IPS DF 6.9 (cell line): ENCODE measurements at regions not wholly inside any gene's neighbourhood (a gene's known extent, or its start where the extent isn't known, plus 50 kb on each side); places are given as distances from the start of the nearest gene placed in this dataset.

Source experiments
- DNase-seq: peaks from one replicate; pipeline ENCODE4 v3.0.0-alpha.2; 2013; ENCODE audit warnings: low read depth, low spot score
- H3K27ac ChIP-seq: one replicate; pipeline ENCODE4 v1.5.1; 2013; ENCODE audit warnings: low read length, control low read depth
- H3K27me3 ChIP-seq: 2 replicates; pipeline ENCODE4 v1.6.1; 2013; ENCODE audit warnings: mild to moderate bottlenecking, low read length; ENCODE audit not compliant: control insufficient read depth, insufficient read depth
- H3K36me3 ChIP-seq: 2 replicates; pipeline ENCODE4 v1.6.1; 2013; ENCODE audit warnings: low read length; ENCODE audit not compliant: control insufficient read depth, insufficient read depth
- H3K4me1 ChIP-seq: 2 replicates; pipeline ENCODE4 v1.6.1; 2013; ENCODE audit warnings: low read length; ENCODE audit not compliant: control insufficient read depth, insufficient read depth
- H3K4me3 ChIP-seq: 2 replicates; pipeline ENCODE4 v1.5.1; 2013; ENCODE audit warnings: mild to moderate bottlenecking, low read length
- H3K9me3 ChIP-seq: 2 replicates; pipeline ENCODE4 v1.6.1; 2013; ENCODE audit warnings: low read length, inconsistent platforms; ENCODE audit not compliant: control insufficient read depth, insufficient read depth
- WGBS: extraction: QIAGEN DNeasy Blood & Tissue Kit; methylation state at CpG from one replicate; pipeline ENCODE4 v1.1.7; 2013; ENCODE audit warnings: mixed read lengths, missing lambda C conversion rate; ENCODE audit not compliant: insufficient read length, insufficient coverage; 5-methylcytosine and 5-hydroxymethylcytosine counted together

DNA sequence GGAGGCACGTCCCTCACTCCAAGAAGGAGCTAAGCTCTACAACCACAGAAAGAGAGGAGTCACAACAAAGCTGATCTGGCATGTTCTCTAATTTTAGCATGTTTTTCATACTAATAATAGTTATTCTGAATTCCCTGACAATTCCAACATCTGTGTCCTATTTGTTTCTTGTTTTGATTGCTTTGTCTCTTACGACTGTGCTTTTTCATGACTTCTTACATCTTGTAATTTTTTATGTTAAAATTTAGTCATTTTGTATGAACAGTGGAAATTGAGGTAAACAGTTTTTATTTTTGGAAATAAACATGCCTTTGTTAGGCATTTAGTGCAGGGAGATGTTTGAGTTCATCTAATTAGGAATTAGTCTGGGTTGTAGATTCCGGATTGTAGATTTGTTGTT is 668.1 kb upstream of the EDIL3 start:
- Histone ChIP-seq H3K36me3 (no peaks in the 10 kb centered on the region), H3K9me3 (no peaks in the 10 kb centered on the region), H3K4me1 (no peaks in the 10 kb centered on the region), H3K27me3 (no peaks in the 10 kb centered on the region), H3K4me3 (no peak overlapping the region), H3K27ac (no peak overlapping the region)
- no peak for DNase-seq
- WGBS = no CpG with 5 or more reads among the region's 3 CpGs

DNA sequence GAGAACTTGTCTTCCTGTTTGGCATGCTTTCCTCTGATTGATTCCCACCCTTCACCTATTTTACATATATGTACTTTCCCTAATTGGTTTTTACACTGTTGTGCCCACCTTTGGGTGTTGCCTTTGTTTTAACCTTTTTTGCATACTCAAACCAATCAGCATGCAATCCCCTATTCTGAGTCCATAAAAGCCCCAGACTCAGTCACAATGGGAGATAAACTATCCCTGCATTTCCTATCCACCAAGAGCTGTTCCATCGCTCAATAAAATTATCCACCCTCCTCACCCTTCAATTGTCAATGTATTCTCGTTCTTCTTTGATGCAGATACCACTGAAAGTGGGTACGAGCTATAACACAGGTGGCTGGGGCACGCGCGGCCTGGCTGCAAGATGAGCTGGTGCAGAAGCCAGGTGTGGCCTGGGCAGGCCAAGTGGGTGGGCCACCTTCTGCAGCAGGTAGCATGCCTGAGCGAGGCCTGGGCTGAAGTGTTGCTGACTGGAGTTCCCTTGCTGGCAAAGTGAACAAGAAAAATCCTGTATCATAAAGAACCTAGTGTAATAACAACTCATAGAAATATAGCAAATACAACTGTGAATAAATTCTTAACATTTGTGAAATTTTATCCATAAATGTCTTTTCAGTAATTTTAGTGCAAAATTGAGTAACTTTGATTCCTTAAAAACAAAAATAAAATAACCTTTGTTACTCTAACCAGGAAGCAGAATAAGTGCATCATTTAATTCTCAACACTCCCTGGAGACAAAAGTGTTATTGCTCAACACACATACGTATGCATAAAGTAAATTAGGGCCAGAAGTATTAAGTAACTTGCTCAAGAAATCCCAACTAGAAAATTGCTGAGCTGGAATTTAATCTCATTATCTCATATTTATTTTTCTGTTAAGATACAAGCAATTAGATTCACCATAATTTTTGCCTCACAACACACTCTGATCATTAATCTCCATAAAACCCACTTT is 685.3 kb upstream of the EDIL3 start:
- Histone ChIP-seq H3K4me3 (no peak overlapping the region), H3K27me3 (no peaks in the 10 kb centered on the region)

DNA sequence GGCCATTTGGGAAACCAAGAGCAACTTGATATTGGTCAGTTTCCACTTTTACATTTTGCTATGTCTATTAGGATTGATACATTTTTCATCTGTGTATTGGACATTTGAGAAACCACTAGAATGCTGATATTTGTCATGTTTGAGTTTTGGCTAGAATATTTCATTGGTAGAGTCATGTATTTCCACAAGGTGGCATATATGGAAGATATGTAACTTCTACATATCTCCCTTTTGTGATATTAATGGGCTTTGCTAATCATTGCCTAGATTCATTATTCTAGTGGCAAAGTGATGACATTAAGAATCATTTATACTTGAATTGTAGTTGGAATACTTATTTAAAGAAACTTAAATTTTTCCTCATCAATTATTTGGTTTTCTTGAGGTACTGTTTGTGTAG is 692.9 kb upstream of the EDIL3 start:
- DNase-seq = no peak
- H3K27ac ChIP-seq = no peak overlapping the region
- no peaks in the 10 kb centered on the region for H3K9me3 ChIP-seq
- no peaks in the 10 kb centered on the region for H3K27me3 ChIP-seq
- H3K4me1 ChIP-seq = no peaks in the 10 kb centered on the region
- no peaks in the 10 kb centered on the region for H3K36me3 ChIP-seq
- H3K4me3 ChIP-seq = no peak overlapping the region

More for the DNA sequence above, 685.3 kb upstream of the EDIL3 start:
- no peak overlapping the region for H3K27ac ChIP-seq
- no peaks in the 10 kb centered on the region for H3K36me3 ChIP-seq
- DNase-seq = no peak
- H3K9me3 ChIP-seq = no peaks in the 10 kb centered on the region
- no CpG with 5 or more reads among the region's 8 CpGs for WGBS
- H3K4me1 ChIP-seq = peaks cover 2% of the 10 kb centered on the region; the same call in 1 of the 2 replicates

DNA sequence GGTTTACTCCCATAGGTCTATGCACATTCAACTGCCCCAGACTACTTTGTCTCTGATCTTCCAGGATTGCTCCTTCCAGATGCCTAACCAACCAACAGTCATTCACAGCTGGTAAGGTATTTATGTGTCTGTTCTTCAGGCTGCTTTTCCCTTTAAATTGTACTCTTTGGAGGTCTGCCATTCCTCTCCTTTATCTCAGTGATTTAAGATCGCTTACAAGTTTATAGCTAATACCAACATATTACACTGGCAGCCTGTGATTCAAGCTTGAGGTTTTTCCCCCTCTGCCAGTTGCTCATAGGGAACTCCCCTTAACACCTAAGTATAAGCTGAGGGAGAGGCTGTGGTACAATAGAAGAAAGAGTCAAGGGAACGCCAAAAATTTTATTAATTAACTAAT is 711.7 kb upstream of the EDIL3 start:
- Histone ChIP-seq H3K4me3 (no peak overlapping the region), H3K27ac (no peak overlapping the region), H3K27me3 (no peaks in the 10 kb centered on the region), H3K4me1 (no peaks in the 10 kb centered on the region), H3K9me3 (no peaks in the 10 kb centered on the region), H3K36me3 (no peaks in the 10 kb centered on the region)
- WGBS = no CpG with 5 or more reads among the region's 2 CpGs
- DNase-seq = no peak

DNA sequence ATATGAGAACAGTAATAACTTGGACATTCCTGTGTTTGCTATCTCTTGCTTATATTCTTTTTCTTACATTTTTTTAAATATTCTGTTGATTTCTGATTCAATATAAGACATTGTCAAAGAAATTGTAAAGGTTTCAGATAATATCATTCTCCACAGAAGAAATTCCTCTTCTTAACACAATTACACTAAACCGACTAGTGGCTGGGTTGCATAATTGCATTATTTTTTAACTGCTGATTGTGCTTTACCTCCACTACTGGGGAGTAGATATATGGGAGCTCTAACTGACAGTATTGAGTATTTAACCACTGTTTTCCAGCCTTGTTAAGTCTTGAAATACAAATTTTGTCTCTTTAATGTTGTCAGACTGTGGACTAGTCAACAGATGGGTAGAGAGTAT is 723.8 kb upstream of the EDIL3 start:
- H3K27ac ChIP-seq = no peak overlapping the region
- H3K27me3 ChIP-seq = no peaks in the 10 kb centered on the region
- H3K9me3 ChIP-seq = no peaks in the 10 kb centered on the region
- no CpG with 5 or more reads among the region's 1 CpG for WGBS
- no peak overlapping the region for H3K4me3 ChIP-seq
- no peaks in the 10 kb centered on the region for H3K36me3 ChIP-seq
- H3K4me1 ChIP-seq = no peaks in the 10 kb centered on the region
- no peak for DNase-seq

DNA sequence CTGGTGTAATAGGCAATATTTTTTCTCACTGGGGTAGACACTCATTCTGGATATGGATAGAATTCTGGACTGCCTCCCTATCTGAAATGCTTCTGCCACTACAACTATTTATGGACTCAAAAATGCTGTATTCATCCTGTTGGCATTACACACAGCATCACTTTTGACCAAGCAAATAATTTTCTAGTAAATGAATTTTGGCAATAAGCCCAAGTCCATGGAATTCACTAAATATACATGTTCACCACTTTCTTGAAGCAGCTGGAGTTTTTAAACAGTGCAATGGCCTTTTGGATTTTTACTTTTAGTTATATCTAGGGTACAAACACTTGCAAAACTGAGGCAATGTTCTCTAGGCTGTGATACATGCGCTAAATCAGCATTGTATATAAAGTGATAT is 724.9 kb upstream of the EDIL3 start:
- H3K27ac ChIP-seq = no peak overlapping the region
- no peak for DNase-seq
- no peaks in the 10 kb centered on the region for H3K4me1 ChIP-seq
- WGBS = no CpG with 5 or more reads among the region's 1 CpG
- H3K4me3 ChIP-seq = no peak overlapping the region
- H3K27me3 ChIP-seq = no peaks in the 10 kb centered on the region
- H3K36me3 ChIP-seq = no peaks in the 10 kb centered on the region
- H3K9me3 ChIP-seq = no peaks in the 10 kb centered on the region

DNA sequence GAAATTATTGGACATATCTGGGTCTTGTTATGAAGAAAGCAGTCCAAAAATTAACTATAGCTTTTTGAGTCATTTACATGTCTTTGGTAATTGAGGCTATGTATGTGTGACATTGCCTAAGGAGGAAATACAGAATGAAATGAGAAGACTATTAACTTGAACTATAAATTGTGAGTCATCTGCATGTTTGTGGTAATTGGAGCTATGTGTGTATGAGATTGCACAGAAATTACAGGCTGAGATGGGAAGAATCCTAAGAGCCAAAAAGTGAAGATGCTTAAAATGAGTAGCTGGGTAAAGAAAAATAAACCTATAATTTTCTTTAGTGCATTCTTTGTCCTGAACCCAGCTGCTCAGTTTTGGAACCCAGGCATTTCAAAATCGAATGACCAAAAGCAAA is 747.6 kb upstream of the EDIL3 start:
- H3K9me3 ChIP-seq = no peaks in the 10 kb centered on the region
- WGBS = no CpG with 5 or more reads among the region's 1 CpG
- no peak for DNase-seq
- H3K4me1 ChIP-seq = no peaks in the 10 kb centered on the region
- no peaks in the 10 kb centered on the region for H3K36me3 ChIP-seq
- H3K27ac ChIP-seq = no peak overlapping the region
- H3K27me3 ChIP-seq = no peaks in the 10 kb centered on the region
- H3K4me3 ChIP-seq = no peak overlapping the region

DNA sequence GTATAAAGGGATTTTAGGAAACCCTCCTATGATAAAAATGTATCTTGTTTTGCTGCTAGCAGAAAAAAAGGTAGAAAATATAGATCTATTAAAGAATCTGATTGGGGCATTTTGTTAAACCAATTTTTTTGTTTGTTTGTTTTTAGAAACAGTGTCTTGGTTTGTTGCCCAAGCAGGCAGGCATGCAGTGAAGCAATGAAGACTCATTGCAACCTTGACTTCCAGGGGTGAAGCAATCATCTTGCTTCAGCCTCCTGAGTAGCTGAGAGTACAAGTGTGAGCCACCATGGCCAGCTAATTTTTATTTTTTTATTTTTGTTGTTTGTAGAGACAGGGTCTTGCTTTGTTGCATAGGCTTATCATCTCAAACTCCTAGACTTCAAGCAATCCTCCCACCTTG is 755.8 kb upstream of the EDIL3 start:
- no peak for DNase-seq
- no peaks in the 10 kb centered on the region for H3K9me3 ChIP-seq
- H3K27me3 ChIP-seq = no peaks in the 10 kb centered on the region
- H3K4me1 ChIP-seq = no peaks in the 10 kb centered on the region
- H3K36me3 ChIP-seq = no peaks in the 10 kb centered on the region
- no peak overlapping the region for H3K27ac ChIP-seq
- no peak overlapping the region for H3K4me3 ChIP-seq

DNA sequence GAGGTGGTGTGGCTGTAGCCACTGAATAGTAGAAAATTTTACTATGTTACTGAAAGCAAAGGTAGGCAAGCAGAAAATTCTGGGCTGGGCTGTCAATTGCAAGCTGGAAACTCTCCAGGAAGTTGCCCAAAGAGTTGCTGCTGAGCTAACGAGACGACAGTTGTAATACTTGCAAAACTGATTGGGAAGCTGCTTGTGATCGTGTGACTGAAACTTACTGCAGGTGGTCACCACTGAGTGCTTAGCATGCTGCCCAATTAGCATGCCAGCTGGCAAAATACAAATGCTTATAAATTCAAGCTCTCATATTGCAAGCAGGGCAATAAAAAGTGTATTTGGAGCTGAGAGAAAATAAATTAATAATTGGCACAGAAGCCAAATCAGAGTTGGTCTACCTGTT is 758.5 kb upstream of the EDIL3 start:
- Histone ChIP-seq H3K9me3 (no peaks in the 10 kb centered on the region), H3K36me3 (no peaks in the 10 kb centered on the region), H3K27ac (no peak overlapping the region), H3K4me1 (no peaks in the 10 kb centered on the region), H3K4me3 (no peak overlapping the region), H3K27me3 (no peaks in the 10 kb centered on the region)
- DNase-seq = no peak
- no CpG with 5 or more reads among the region's 3 CpGs for WGBS

DNA sequence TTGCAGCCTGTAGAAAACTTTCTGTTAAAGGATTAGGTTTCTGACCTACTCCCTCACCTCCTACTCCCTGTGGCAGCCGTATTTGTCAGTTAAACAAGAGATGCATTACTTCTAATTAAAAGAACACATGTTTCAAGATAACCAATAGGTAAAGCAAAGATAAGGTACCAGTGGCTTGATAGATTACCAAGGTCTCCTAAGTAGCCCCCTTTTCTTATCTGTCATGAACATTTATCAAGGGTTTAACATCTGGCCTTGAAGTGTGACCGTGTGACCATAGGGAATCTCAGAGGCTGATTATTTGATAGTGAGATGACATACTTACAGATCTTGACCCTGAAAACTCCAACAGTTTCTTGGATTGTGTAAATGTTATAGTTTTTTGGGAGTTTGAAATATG is 764.0 kb upstream of the EDIL3 start:
- H3K27ac ChIP-seq = no peak overlapping the region
- no peaks in the 10 kb centered on the region for H3K36me3 ChIP-seq
- no peak for DNase-seq
- no peaks in the 10 kb centered on the region for H3K4me1 ChIP-seq
- no peaks in the 10 kb centered on the region for H3K27me3 ChIP-seq
- WGBS = no CpG with 5 or more reads among the region's 2 CpGs
- no peaks in the 10 kb centered on the region for H3K9me3 ChIP-seq
- no peak overlapping the region for H3K4me3 ChIP-seq

DNA sequence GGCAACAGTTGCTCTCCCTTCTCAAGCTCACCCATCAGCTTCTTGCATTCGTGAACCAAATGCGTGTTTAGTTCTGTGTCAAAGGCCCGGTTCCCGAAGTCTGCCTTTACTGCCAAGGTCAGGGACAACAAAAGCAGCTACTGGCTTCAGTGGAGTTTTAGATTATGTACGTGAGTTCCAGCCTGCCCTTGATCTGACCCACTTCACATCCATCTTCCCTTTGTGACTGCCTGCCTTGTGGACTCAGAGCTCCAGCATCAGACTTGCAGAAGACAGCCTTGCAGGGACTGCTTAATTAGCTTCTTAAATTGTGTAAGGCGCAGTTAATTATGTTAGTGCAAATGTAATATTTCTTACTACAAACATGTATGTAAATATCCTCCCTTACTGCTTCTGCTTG is 774.7 kb upstream of the EDIL3 start:
- no peaks in the 10 kb centered on the region for H3K27me3 ChIP-seq
- no peaks in the 10 kb centered on the region for H3K9me3 ChIP-seq
- no peak overlapping the region for H3K4me3 ChIP-seq
- H3K4me1 ChIP-seq = no peaks in the 10 kb centered on the region
- DNase-seq = no peak
- WGBS = no CpG with 5 or more reads among the region's 6 CpGs
- no peak overlapping the region for H3K27ac ChIP-seq
- no peaks in the 10 kb centered on the region for H3K36me3 ChIP-seq
